ENCODE measurements at regions not wholly inside any gene's neighbourhood (a gene's known extent, or its start where the extent isn't known, plus 50 kb on each side); places are given as distances from the start of the nearest gene placed in this dataset.

GRCh38 chr3:168395551-168395950 lies 299.8 kb upstream of the GOLIM4 start:
- TF ChIP-seq, protein P1, sequence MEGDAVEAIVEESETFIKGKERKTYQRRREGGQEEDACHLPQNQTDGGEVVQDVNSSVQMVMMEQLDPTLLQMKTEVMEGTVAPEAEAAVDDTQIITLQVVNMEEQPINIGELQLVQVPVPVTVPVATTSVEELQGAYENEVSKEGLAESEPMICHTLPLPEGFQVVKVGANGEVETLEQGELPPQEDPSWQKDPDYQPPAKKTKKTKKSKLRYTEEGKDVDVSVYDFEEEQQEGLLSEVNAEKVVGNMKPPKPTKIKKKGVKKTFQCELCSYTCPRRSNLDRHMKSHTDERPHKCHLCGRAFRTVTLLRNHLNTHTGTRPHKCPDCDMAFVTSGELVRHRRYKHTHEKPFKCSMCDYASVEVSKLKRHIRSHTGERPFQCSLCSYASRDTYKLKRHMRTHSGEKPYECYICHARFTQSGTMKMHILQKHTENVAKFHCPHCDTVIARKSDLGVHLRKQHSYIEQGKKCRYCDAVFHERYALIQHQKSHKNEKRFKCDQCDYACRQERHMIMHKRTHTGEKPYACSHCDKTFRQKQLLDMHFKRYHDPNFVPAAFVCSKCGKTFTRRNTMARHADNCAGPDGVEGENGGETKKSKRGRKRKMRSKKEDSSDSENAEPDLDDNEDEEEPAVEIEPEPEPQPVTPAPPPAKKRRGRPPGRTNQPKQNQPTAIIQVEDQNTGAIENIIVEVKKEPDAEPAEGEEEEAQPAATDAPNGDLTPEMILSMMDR (IDR thresholded peaks at IDR 0.05; ENCODE audit: unreplicated experiment) = no peak
- Mint-ChIP-seq H3K9me3 (ENCODE audit: low read depth) (no peaks in the 10 kb centered on the region), H3K36me3 (ENCODE audit: insufficient read depth) (no peaks in the 10 kb centered on the region), H3K27me3 (no peaks in the 10 kb centered on the region), H3K27ac (no peak overlapping the region), H3K4me1 (ENCODE audit: low read depth) (no peaks in the 10 kb centered on the region), H3K4me3 (ENCODE audit: low read depth) (no peak overlapping the region)
- DNase-seq (ENCODE audit: low spot score, unreplicated experiment) = no peak

DNA sequence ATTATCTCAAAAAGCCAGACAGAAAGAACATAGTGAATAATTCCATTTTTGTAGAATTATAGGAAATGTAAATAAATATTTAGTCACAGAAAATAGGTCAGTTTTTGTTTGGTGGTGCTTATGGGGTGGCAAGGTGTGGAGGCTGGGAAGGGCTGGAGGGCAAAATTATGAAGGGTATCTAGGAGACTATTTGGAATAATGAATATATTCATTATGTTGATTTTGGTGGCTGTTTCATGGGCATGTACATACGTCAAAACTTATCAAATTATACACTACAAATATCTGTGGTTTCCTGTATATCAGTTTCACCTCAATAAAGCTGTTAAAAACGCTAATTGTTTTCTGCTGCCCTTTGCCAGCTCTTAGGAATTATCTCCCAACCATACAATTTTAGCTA lies 298.7 kb upstream of the GOLIM4 start:
- Mint-ChIP-seq H3K4me1 (ENCODE audit: low read depth) (no peaks in the 10 kb centered on the region), H3K27me3 (no peaks in the 10 kb centered on the region), H3K27ac (no peak overlapping the region), H3K36me3 (ENCODE audit: insufficient read depth) (peaks cover 2% of the 10 kb centered on the region), H3K4me3 (ENCODE audit: low read depth) (no peak overlapping the region), H3K9me3 (ENCODE audit: low read depth) (peaks cover 4% of the 10 kb centered on the region)
- no peak for DNase-seq (ENCODE audit: low spot score, unreplicated experiment)
- TF ChIP-seq, protein P1 (IDR thresholded peaks at IDR 0.05; ENCODE audit: unreplicated experiment) = no peak

DNA sequence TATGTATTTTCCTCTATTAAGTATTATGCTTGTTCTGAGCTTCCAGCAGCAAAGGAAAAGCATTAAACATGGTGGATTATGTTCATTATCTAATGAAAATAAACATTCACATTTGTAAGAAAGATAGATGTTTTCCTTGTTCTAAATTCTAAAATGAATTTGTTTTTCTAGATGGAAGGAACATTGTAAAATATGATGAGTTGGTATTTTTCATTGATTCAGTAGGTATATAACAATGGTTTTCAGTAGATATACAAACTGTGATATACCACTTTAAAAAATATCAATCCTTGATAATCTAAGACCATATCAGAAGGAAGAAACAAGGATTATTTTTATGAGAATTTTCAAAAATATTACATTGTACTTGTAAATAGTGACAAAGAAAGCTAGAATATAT lies 290.6 kb upstream of the GOLIM4 start:
- H3K27ac Mint-ChIP-seq = no peak overlapping the region
- no peaks in the 10 kb centered on the region for H3K4me1 Mint-ChIP-seq (ENCODE audit: low read depth)
- H3K36me3 Mint-ChIP-seq (ENCODE audit: insufficient read depth) = peaks cover 6% of the 10 kb centered on the region
- H3K4me3 Mint-ChIP-seq (ENCODE audit: low read depth) = no peak overlapping the region
- TF ChIP-seq, protein P1 (IDR thresholded peaks at IDR 0.05; ENCODE audit: unreplicated experiment) = no peak
- DNase-seq (ENCODE audit: low spot score, unreplicated experiment) = no peak
- peaks cover 17% of the 10 kb centered on the region for H3K9me3 Mint-ChIP-seq (ENCODE audit: low read depth)
- no peaks in the 10 kb centered on the region for H3K27me3 Mint-ChIP-seq

- Mint-ChIP-seq H3K9me3 (ENCODE audit: low read depth) (peaks cover 19% of the 10 kb centered on the region), H3K4me1 (ENCODE audit: low read depth) (no peaks in the 10 kb centered on the region), H3K36me3 (ENCODE audit: insufficient read depth) (peaks cover 6% of the 10 kb centered on the region), H3K4me3 (ENCODE audit: low read depth) (no peak overlapping the region), H3K27me3 (no peaks in the 10 kb centered on the region), H3K27ac (no peak overlapping the region)
- TF ChIP-seq, protein P1 (IDR thresholded peaks at IDR 0.05; ENCODE audit: unreplicated experiment) = no peak
- DNase-seq (ENCODE audit: low spot score, unreplicated experiment) = no peak
Measured at GRCh38 chr3:168384990-168385389, 289.3 kb upstream of the GOLIM4 start.

GRCh38 chr3:168383573-168383972 lies 287.8 kb upstream of the GOLIM4 start:
- Mint-ChIP-seq H3K27ac (no peak overlapping the region), H3K27me3 (no peaks in the 10 kb centered on the region), H3K36me3 (ENCODE audit: insufficient read depth) (peaks cover 5% of the 10 kb centered on the region), H3K4me3 (ENCODE audit: low read depth) (no peak overlapping the region), H3K4me1 (ENCODE audit: low read depth) (no peaks in the 10 kb centered on the region), H3K9me3 (ENCODE audit: low read depth) (peaks cover 21% of the 10 kb centered on the region)
- no peak for DNase-seq (ENCODE audit: low spot score, unreplicated experiment)
- TF ChIP-seq, protein P1 (IDR thresholded peaks at IDR 0.05; ENCODE audit: unreplicated experiment) = no peak

All from progenitor cell of endocrine pancreas (in vitro differentiated cells).